ENCODE measurements at regions not wholly inside any gene's neighbourhood (a gene's known extent, or its start where the extent isn't known, plus 50 kb on each side); places are given as distances from the start of the nearest gene placed in this dataset.

DNA sequence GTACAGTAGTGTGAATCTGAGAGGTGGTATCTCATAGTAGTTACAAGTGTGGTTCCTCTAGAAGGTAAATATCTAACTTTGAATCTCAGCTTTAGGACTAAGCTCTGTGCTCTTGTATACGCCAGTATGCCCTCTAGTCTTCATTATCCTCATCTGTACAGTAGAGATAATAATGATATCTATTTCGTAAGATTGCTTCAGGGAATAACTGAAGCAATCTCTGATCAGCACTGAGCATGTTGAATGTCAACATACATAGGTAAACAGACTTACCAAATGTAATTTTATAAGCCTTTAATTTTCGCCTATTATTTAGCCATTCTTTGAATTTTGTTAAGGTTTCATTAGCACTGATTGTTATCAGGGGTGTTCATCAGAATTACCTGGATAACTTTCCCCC lies 175.2 kb upstream of the ANKRD50 start:
- Histone ChIP-seq H3K36me3 (no peaks in the 10 kb centered on the region), H3K4me1 (no peaks in the 10 kb centered on the region), H3K4me3 (no peak overlapping the region), H3K27me3 (ENCODE audit: low read depth) (no peaks in the 10 kb centered on the region), H3K27ac (replicated peaks) (no peak overlapping the region), H3K9me3 (replicated peaks) (no peaks in the 10 kb centered on the region)
- DNase-seq: no peak
- intact Hi-C loops (cut with micrococcal nuclease): no loop called here
- TF ChIP-seq, protein P1, sequence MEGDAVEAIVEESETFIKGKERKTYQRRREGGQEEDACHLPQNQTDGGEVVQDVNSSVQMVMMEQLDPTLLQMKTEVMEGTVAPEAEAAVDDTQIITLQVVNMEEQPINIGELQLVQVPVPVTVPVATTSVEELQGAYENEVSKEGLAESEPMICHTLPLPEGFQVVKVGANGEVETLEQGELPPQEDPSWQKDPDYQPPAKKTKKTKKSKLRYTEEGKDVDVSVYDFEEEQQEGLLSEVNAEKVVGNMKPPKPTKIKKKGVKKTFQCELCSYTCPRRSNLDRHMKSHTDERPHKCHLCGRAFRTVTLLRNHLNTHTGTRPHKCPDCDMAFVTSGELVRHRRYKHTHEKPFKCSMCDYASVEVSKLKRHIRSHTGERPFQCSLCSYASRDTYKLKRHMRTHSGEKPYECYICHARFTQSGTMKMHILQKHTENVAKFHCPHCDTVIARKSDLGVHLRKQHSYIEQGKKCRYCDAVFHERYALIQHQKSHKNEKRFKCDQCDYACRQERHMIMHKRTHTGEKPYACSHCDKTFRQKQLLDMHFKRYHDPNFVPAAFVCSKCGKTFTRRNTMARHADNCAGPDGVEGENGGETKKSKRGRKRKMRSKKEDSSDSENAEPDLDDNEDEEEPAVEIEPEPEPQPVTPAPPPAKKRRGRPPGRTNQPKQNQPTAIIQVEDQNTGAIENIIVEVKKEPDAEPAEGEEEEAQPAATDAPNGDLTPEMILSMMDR (IDR thresholded peaks at IDR 0.05; ENCODE audit: borderline replicate concordance): no peak

DNA sequence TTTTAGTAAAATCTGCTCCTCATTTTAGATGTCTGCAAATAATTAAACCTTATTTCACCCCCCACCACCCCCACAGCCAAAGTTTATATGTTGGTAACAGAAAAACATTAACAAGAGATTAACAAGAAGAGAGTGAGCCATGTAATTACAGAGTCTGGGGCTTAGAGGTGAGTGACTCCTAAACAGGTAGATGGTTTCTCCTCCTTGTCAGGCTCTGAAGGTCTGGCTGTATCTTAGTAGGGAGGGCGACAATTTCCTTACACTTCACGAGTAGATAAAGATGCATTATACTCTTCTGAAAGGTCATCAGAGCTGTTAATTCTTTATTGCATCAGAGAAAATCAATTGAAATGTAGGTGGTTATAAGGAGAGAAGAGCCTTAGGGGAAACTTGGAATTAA lies 171.8 kb upstream of the ANKRD50 start:
- TF ChIP-seq, protein P1 (IDR thresholded peaks at IDR 0.05; ENCODE audit: borderline replicate concordance): no peak
- Histone ChIP-seq H3K4me1 (no peaks in the 10 kb centered on the region), H3K9me3 (replicated peaks) (no peaks in the 10 kb centered on the region), H3K27me3 (ENCODE audit: low read depth) (no peaks in the 10 kb centered on the region), H3K4me3 (no peak overlapping the region), H3K36me3 (no peaks in the 10 kb centered on the region), H3K27ac (replicated peaks) (no peak overlapping the region)
- intact Hi-C loops (cut with micrococcal nuclease): no loop called here
- no peak for DNase-seq

DNA sequence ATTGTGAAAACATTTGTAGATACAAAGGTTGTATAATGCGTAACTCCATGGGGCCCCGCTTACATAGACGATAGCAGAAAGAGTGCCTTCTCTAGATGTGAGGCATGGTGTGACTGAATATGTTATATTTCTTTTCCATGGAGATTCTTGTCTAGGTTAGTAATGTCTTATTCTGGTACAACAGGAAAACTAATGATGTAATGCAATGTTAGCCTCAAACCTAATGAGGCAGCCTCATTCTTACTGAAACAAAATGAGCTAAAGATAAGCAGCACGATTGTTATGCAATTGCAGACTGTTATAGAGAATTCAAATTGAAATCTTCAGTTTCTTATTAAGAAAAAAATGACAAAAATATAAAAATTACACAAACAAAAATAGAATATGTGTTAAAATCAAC lies 171.1 kb upstream of the ANKRD50 start:
- Histone ChIP-seq H3K27ac (replicated peaks) (no peak overlapping the region), H3K4me1 (no peaks in the 10 kb centered on the region), H3K9me3 (replicated peaks) (no peaks in the 10 kb centered on the region), H3K4me3 (no peak overlapping the region), H3K27me3 (ENCODE audit: low read depth) (no peaks in the 10 kb centered on the region), H3K36me3 (no peaks in the 10 kb centered on the region)
- intact Hi-C loops (cut with micrococcal nuclease): no loop called here
- TF ChIP-seq, protein P1 (IDR thresholded peaks at IDR 0.05; ENCODE audit: borderline replicate concordance): no peak
- DNase-seq: no peak

DNA sequence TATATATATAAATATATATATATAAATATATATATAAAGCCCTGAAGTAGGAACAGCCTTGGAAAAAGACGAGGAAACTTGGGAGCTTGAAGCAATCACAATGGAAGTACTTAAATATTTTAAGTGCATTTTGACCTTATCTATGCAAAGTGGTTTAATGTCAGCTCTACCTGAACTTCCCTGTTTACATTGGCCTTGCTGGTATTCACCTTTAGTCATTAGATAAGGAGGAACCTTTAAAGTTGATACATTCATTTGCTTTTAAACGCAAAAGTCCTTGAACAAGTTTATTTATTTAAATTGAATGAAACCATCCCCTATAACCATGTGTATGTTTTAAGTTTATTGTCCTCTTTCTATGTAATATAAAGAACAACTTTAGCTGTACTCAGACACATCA lies 166.7 kb upstream of the ANKRD50 start:
- Histone ChIP-seq H3K9me3 (replicated peaks) (peaks cover 6% of the 10 kb centered on the region), H3K27me3 (ENCODE audit: low read depth) (no peaks in the 10 kb centered on the region), H3K27ac (replicated peaks) (no peak overlapping the region), H3K4me3 (no peak overlapping the region), H3K36me3 (no peaks in the 10 kb centered on the region), H3K4me1 (no peaks in the 10 kb centered on the region)
- DNase-seq: no peak
- TF ChIP-seq, protein P1 (IDR thresholded peaks at IDR 0.05; ENCODE audit: borderline replicate concordance): no peak
- intact Hi-C loops (cut with micrococcal nuclease): no loop called here

DNA sequence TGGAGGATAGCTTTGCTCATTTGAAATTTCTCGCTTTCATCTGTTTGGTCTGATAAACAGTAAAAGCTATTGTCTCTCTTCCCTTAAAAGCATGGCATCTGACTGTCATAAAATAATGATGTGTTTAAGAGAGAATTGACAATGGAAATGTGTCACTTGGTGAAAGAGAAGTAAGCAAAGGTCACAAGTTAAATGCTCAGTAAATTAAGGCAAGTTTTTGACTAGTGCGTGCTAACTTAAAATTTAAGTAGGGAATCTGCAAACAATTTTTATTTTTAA lies 161.6 kb upstream of the ANKRD50 start:
- H3K27ac ChIP-seq (replicated peaks): no peak overlapping the region
- H3K36me3 ChIP-seq: no peaks in the 10 kb centered on the region
- H3K4me3 ChIP-seq: no peak overlapping the region
- TF ChIP-seq, protein P1 (IDR thresholded peaks at IDR 0.05; ENCODE audit: borderline replicate concordance): no peak
- DNase-seq: no peak
- H3K27me3 ChIP-seq (ENCODE audit: low read depth): no peaks in the 10 kb centered on the region
- no peaks in the 10 kb centered on the region for H3K4me1 ChIP-seq
- peaks cover 6% of the 10 kb centered on the region for H3K9me3 ChIP-seq (replicated peaks)
- intact Hi-C loops (cut with micrococcal nuclease): no loop called here
